GM18868 (cell line): ENCODE measurements at regions not wholly inside any gene's neighbourhood (a gene's known extent, or its start where the extent isn't known, plus 50 kb on each side); places are given as distances from the start of the nearest gene placed in this dataset.
"Not testable (repeated sequence)": the region's sequence is repeated elsewhere in the genome, so short reads cannot be mapped to it uniquely, and the experiment has no call there.

Source experiments
- ATAC-seq: cut with Tn5 transposase; IDR thresholded peaks from one replicate; pipeline ENCODE4 v1.9.1; 2021; ENCODE audit warnings: mild to moderate bottlenecking, moderate library complexity; ENCODE audit not compliant: unreplicated experiment

GRCh38 chr3:110821586-110821985 is 250.0 kb upstream of the NECTIN3 start:
- ATAC-seq: no peak

- ATAC-seq: no peak
Observed at GRCh38 chr3:110822971-110823370, 248.6 kb upstream of the NECTIN3 start.

GRCh38 chr3:110846971-110847370 is 224.6 kb upstream of the NECTIN3 start:
- ATAC-seq: no peak

GRCh38 chr3:110849064-110849463 is 222.6 kb upstream of the NECTIN3 start:
- ATAC-seq: no peak

- ATAC-seq: no peak
Observed at GRCh38 chr3:110851736-110852135, 219.9 kb upstream of the NECTIN3 start.

- ATAC-seq: no peak
Observed at GRCh38 chr3:110855207-110855606, 216.4 kb upstream of the NECTIN3 start.

GRCh38 chr3:110856916-110857315 is 214.7 kb upstream of the NECTIN3 start:
- no peak for ATAC-seq

GRCh38 chr3:110858549-110858948 is 213.1 kb upstream of the NECTIN3 start:
- no peak for ATAC-seq

- no peak for ATAC-seq
Observed at GRCh38 chr3:110859336-110859735, 212.3 kb upstream of the NECTIN3 start.

GRCh38 chr3:110859993-110860392 is 211.6 kb upstream of the NECTIN3 start:
- ATAC-seq: no peak

- ATAC-seq: no peak
Observed at GRCh38 chr3:110865934-110866333, 205.7 kb upstream of the NECTIN3 start.

GRCh38 chr3:110868106-110868505 is 203.5 kb upstream of the NECTIN3 start:
- no peak for ATAC-seq

- ATAC-seq: no peak
Observed at GRCh38 chr3:110869736-110870135, 201.9 kb upstream of the NECTIN3 start.

- ATAC-seq: no peak
Observed at GRCh38 chr3:110871869-110872268, 199.7 kb upstream of the NECTIN3 start.

- ATAC-seq: no peak
Observed at GRCh38 chr3:110878692-110879091, 192.9 kb upstream of the NECTIN3 start.

GRCh38 chr3:110881069-110881468 is 190.5 kb upstream of the NECTIN3 start:
- peak; percentile 93 for ATAC-seq

GRCh38 chr3:110886222-110886893 is 185.3 kb upstream of the NECTIN3 start:
- no peak for ATAC-seq

- no peak for ATAC-seq
Observed at GRCh38 chr3:110887176-110887575, 184.4 kb upstream of the NECTIN3 start.

- ATAC-seq: not testable (repeated sequence)
Observed at GRCh38 chr3:110888625-110889375, 182.8 kb upstream of the NECTIN3 start.

- ATAC-seq: not testable (repeated sequence)
Observed at GRCh38 chr3:110889376-110889699, 182.3 kb upstream of the NECTIN3 start.

GRCh38 chr3:110894574-110894973 is 177.0 kb upstream of the NECTIN3 start:
- no peak for ATAC-seq

GRCh38 chr3:110895054-110895453 is 176.6 kb upstream of the NECTIN3 start:
- no peak for ATAC-seq

GRCh38 chr3:110897046-110897445 is 174.6 kb upstream of the NECTIN3 start:
- no peak for ATAC-seq
